ENCODE measurements at regions not wholly inside any gene's neighbourhood (a gene's known extent, or its start where the extent isn't known, plus 50 kb on each side); places are given as distances from the start of the nearest gene placed in this dataset.

GRCh38 chr16:65524231-65524630, 402.4 kb upstream of the CDH11 start:
- Histone ChIP-seq H3K9me3 (ENCODE audit: control insufficient read depth in 1 of 2, insufficient read depth in 1 of 2, low read depth in 1 of 2, low read length in 2 of 2) (peaks cover 0 to 19% of the 10 kb centered on the region in 2 experiments; a peak in 2 of 4 replicates), H3K4me1 (ENCODE audit: control insufficient read depth in 1 of 2, insufficient read depth in 2 of 2, low read length in 2 of 2) (no peaks in the 10 kb centered on the region), H3K79me2 (ENCODE audit: insufficient read depth, low read length) (no peaks in the 10 kb centered on the region), H2AFZ (ENCODE audit: low read depth, low read length, poor library complexity, severe bottlenecking) (no peak overlapping the region), H3K36me3 (ENCODE audit: control insufficient read depth in 1 of 2, insufficient read depth in 2 of 2, low read length in 2 of 2) (no peaks in the 10 kb centered on the region), H3K4me3 (replicated peaks in 1 of 2; ENCODE audit: low read depth in 1 of 2, low read length in 2 of 2) (no peak overlapping the region), H3K27ac (ENCODE audit: low read depth, low read length) (no peak overlapping the region), H3K4me2 (ENCODE audit: low read length) (no peak overlapping the region), H4K20me1 (ENCODE audit: insufficient read depth) (no peaks in the 10 kb centered on the region), H3K27me3 (ENCODE audit: insufficient read depth, low read length) (no peaks in the 10 kb centered on the region), H3K9me2 (ENCODE audit: insufficient read depth) (no peaks in the 10 kb centered on the region), H3K9ac (ENCODE audit: low read length) (no peak overlapping the region)
- TF ChIP-seq ELF1 (IDR thresholded peaks at IDR 0.05; ENCODE audit: borderline replicate concordance, low read depth) (no peak), ZBTB33 (IDR thresholded peaks at IDR 0.05; ENCODE audit: extremely low read depth, insufficient replicate concordance, low read length) (no peak), POLR2A (IDR thresholded peaks at IDR 0.05; ENCODE audit: borderline replicate concordance, extremely low read depth, insufficient read depth, insufficient read length) (no peak), ZNF274 (IDR thresholded peaks at IDR 0.05; ENCODE audit: low read depth, low read length) (no peak), SIN3A (IDR thresholded peaks at IDR 0.05; ENCODE audit: low read depth) (no peak), EZH2 (IDR thresholded peaks at IDR 0.05) (no peak), SRF (IDR thresholded peaks at IDR 0.05; ENCODE audit: low read depth) (no peak), TCF7L2 (IDR thresholded peaks at IDR 0.05; ENCODE audit: borderline replicate concordance, extremely low read depth, insufficient read depth, insufficient read length) (no peak), ZFX (IDR thresholded peaks at IDR 0.05) (no peak)
- TF ChIP-seq, protein P1, sequence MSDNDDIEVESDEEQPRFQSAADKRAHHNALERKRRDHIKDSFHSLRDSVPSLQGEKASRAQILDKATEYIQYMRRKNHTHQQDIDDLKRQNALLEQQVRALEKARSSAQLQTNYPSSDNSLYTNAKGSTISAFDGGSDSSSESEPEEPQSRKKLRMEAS (IDR thresholded peaks at IDR 0.05): no peak
- TF ChIP-seq, protein P2, sequence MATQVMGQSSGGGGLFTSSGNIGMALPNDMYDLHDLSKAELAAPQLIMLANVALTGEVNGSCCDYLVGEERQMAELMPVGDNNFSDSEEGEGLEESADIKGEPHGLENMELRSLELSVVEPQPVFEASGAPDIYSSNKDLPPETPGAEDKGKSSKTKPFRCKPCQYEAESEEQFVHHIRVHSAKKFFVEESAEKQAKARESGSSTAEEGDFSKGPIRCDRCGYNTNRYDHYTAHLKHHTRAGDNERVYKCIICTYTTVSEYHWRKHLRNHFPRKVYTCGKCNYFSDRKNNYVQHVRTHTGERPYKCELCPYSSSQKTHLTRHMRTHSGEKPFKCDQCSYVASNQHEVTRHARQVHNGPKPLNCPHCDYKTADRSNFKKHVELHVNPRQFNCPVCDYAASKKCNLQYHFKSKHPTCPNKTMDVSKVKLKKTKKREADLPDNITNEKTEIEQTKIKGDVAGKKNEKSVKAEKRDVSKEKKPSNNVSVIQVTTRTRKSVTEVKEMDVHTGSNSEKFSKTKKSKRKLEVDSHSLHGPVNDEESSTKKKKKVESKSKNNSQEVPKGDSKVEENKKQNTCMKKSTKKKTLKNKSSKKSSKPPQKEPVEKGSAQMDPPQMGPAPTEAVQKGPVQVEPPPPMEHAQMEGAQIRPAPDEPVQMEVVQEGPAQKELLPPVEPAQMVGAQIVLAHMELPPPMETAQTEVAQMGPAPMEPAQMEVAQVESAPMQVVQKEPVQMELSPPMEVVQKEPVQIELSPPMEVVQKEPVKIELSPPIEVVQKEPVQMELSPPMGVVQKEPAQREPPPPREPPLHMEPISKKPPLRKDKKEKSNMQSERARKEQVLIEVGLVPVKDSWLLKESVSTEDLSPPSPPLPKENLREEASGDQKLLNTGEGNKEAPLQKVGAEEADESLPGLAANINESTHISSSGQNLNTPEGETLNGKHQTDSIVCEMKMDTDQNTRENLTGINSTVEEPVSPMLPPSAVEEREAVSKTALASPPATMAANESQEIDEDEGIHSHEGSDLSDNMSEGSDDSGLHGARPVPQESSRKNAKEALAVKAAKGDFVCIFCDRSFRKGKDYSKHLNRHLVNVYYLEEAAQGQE (IDR thresholded peaks at IDR 0.05; ENCODE audit: low read depth): no peak
- TF ChIP-seq, protein P3, sequence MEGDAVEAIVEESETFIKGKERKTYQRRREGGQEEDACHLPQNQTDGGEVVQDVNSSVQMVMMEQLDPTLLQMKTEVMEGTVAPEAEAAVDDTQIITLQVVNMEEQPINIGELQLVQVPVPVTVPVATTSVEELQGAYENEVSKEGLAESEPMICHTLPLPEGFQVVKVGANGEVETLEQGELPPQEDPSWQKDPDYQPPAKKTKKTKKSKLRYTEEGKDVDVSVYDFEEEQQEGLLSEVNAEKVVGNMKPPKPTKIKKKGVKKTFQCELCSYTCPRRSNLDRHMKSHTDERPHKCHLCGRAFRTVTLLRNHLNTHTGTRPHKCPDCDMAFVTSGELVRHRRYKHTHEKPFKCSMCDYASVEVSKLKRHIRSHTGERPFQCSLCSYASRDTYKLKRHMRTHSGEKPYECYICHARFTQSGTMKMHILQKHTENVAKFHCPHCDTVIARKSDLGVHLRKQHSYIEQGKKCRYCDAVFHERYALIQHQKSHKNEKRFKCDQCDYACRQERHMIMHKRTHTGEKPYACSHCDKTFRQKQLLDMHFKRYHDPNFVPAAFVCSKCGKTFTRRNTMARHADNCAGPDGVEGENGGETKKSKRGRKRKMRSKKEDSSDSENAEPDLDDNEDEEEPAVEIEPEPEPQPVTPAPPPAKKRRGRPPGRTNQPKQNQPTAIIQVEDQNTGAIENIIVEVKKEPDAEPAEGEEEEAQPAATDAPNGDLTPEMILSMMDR (IDR thresholded peaks at IDR 0.05 in 2 of 3, conservative IDR thresholded peaks at IDR 0.05 in 1 of 3; ENCODE audit: borderline replicate concordance in 1 of 3, insufficient read depth in 1 of 3, low read depth in 2 of 3, low read length in 2 of 3): no peak
- RAD21 ChIA-PET (ENCODE audit: low non-redundant PET in 1 of 2, low total read pairs in 2 of 2, uncharacterized antibody in 2 of 2, unreplicated experiment in 2 of 2): no interaction called here
- intact Hi-C loops (cut with micrococcal nuclease): no loop called here
- BruUV-seq (replicated peaks): no TSS peak
- ATAC-seq (no peak), DNase-seq (ENCODE audit: low read depth, low spot score) (no peak)
- CTCF ChIA-PET: no interaction called here
- POLR2A ChIA-PET: no interaction called here
